ENCODE measurements at regions not wholly inside any gene's neighbourhood (a gene's known extent, or its start where the extent isn't known, plus 50 kb on each side); places are given as distances from the start of the nearest gene placed in this dataset.

DNA sequence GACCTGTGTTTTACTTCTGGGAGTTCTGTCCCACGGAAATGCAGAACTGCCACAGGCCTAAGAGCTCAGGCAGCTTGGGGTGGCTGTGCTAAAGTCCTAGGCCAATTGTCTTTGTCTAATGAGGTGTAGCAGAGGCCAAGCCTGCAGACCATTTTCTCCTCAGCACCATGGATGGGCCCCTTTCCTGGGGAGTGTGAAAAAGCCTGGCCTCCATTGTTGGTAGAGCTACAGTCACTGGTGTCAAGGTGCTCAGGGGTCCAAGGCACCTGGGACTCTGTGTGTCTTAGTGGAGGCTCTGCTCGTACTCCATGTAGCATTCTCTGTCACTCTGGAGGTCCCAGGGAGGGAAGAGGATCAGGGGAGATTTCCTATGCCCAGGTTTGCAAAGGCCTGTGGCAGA lies 329.6 kb downstream of the SLITRK5 start:
- ATAC-seq = no peak
- intact Hi-C loops (cut with DNase I) = no loop called here
- no peak for FAIRE-seq
- TF ChIP-seq, protein P1, sequence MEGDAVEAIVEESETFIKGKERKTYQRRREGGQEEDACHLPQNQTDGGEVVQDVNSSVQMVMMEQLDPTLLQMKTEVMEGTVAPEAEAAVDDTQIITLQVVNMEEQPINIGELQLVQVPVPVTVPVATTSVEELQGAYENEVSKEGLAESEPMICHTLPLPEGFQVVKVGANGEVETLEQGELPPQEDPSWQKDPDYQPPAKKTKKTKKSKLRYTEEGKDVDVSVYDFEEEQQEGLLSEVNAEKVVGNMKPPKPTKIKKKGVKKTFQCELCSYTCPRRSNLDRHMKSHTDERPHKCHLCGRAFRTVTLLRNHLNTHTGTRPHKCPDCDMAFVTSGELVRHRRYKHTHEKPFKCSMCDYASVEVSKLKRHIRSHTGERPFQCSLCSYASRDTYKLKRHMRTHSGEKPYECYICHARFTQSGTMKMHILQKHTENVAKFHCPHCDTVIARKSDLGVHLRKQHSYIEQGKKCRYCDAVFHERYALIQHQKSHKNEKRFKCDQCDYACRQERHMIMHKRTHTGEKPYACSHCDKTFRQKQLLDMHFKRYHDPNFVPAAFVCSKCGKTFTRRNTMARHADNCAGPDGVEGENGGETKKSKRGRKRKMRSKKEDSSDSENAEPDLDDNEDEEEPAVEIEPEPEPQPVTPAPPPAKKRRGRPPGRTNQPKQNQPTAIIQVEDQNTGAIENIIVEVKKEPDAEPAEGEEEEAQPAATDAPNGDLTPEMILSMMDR (IDR thresholded peaks at IDR 0.05) = no peak
- Histone ChIP-seq H3K36me3 (no peaks in the 10 kb centered on the region), H3K27me3 (no peaks in the 10 kb centered on the region), H3K4me3 (no peak overlapping the region), H3K4me1 (no peaks in the 10 kb centered on the region), H3K27ac (no peak overlapping the region), H3K9me3 (no peaks in the 10 kb centered on the region)
- whole genome bisulfite sequencing, 2 donors = 61 to 78% methylated on average over 2 of the region's 2 CpGs
- DNase-seq = no peak

DNA sequence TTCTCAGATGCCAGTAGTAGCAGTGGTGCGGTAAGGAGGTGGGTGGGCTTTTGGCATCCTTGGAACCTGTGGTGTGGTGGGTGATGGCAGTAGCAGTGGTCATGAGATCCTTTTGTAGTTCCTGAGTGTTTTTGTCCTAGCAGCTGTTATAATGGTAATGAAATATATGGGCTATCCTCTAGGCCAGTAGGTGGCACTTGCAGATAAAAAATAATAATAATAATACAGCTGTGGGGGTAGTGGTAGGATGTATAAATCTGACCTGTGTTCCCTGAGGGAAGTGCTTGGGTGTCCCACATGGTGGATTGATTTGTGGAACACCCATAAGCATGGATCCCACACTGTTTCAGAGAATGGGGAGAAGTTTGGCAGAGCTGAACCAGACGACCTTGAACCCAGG lies 334.0 kb downstream of the SLITRK5 start:
- ATAC-seq = no peak
- intact Hi-C loops (cut with DNase I) = no loop called here
- no peaks in the 10 kb centered on the region for H3K4me1 ChIP-seq
- TF ChIP-seq, protein P1 (IDR thresholded peaks at IDR 0.05) = no peak
- no peak overlapping the region for H3K27ac ChIP-seq
- peak in 1 of 6 donors; percentile 16 for DNase-seq
- 45 to 62% methylated on average over 2 of the region's 2 CpGs for WGBS, 2 donors
- H3K36me3 ChIP-seq = no peaks in the 10 kb centered on the region
- H3K4me3 ChIP-seq = no peak overlapping the region
- H3K27me3 ChIP-seq = no peaks in the 10 kb centered on the region
- no peak for FAIRE-seq
- H3K9me3 ChIP-seq = no peaks in the 10 kb centered on the region

DNA sequence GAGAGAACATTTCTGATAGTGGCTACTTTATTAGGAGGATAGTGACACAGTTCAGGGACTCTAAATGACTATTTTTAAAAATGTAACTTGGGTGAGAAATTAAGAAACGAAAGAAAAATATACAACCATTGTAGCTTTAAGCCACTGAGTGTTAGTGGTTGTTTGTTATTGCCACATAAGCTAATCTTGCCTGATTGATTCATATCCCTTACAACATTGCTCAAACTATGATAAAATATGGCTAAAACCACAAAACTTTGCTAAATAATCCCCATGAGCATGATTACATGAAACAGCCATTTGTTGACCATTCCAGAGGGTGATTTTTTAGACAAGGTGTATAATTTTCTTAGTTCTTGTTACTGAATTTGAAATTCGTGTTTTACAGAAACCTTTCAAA lies 343.4 kb downstream of the SLITRK5 start:
- H3K9me3 ChIP-seq = no peaks in the 10 kb centered on the region
- FAIRE-seq = no peak
- intact Hi-C loops (cut with DNase I) = no loop called here
- TF ChIP-seq, protein P1 (IDR thresholded peaks at IDR 0.05) = no peak
- no peaks in the 10 kb centered on the region for H3K27me3 ChIP-seq
- no peak for DNase-seq
- no peak for ATAC-seq
- WGBS, 2 donors = 38 to 62% methylated on average over 2 of the region's 2 CpGs
- H3K27ac ChIP-seq = no peak overlapping the region
- no peaks in the 10 kb centered on the region for H3K4me1 ChIP-seq
- no peak overlapping the region for H3K4me3 ChIP-seq
- H3K36me3 ChIP-seq = no peaks in the 10 kb centered on the region

DNA sequence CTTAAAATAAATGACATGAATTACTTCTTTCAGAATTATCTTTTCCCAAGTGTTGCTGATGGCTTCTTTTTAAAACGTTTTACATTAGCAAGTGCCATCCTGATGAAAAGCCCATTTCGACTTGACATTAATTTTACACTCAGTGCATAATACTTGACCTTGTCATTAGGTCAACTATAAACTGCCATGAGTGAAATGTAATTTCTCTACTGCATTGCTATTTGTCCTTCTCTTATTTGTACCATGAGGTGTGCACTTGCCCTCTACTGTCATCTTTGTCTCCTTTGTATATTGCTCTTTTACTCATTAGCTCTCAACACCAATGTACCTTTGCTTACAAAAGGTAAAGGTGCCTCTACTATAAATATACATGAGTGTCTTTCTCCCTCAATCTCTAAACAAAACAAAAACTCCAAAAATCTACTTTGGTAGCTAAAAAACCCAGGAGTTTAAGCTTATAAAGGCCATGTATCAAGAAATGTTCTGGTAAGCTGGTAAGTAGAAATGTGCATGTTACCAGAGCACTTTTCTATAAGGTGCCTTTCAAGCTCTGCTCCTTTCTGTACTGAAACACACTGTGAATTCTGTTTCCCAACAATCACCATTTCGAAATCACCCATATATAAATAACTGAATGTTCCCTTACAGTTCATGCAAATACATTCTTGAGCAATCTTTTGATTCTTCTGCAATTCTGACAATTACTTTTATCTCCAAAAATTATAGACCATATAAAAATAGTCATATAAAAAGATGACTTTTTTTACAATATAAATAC lies 351.4 kb downstream of the SLITRK5 start:
- no peaks in the 10 kb centered on the region for H3K9me3 ChIP-seq
- intact Hi-C loops (cut with DNase I) = no loop called here
- ATAC-seq = no peak
- DNase-seq = no peak
- no peaks in the 10 kb centered on the region for H3K36me3 ChIP-seq
- H3K4me1 ChIP-seq = no peaks in the 10 kb centered on the region
- FAIRE-seq = no peak
- H3K27ac ChIP-seq = no peak overlapping the region
- TF ChIP-seq, protein P1 (IDR thresholded peaks at IDR 0.05) = no peak
- 28 to 45% methylated on average over 3 of the region's 3 CpGs for WGBS, 2 donors
- no peak overlapping the region for H3K4me3 ChIP-seq
- no peaks in the 10 kb centered on the region for H3K27me3 ChIP-seq

DNA sequence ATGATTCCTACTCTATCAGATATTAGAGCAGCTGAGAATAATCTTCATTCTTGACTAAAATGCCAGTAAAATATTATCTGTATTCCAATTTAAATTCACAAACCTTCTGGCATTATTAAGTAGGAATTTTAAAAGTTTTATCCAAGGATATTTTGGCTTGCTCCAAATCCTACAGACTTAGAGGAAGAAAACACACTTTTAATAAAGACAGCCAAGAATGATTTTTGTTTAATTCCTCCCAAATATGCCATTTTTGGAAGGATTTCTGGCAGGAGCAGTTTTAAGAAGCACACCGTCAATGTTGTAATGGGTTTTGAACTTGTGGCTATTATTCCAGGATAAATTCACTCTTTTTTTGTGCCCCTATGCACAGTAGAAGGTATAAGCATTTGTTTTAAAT lies 355.1 kb downstream of the SLITRK5 start:
- no peak overlapping the region for H3K4me3 ChIP-seq

More for the DNA sequence above, 355.1 kb downstream of the SLITRK5 start:
- Histone ChIP-seq H3K9me3 (no peaks in the 10 kb centered on the region), H3K4me1 (no peaks in the 10 kb centered on the region), H3K27me3 (no peaks in the 10 kb centered on the region), H3K36me3 (no peaks in the 10 kb centered on the region), H3K27ac (no peak overlapping the region)
- no peak for FAIRE-seq
- intact Hi-C loops (cut with DNase I) = no loop called here
- ATAC-seq = no peak
- 34 to 73% methylated on average over 1 of the region's 1 CpG for WGBS, 2 donors
- DNase-seq = no peak
- TF ChIP-seq, protein P1 (IDR thresholded peaks at IDR 0.05) = no peak
